K562 (cell line): ENCODE measurements at regions not wholly inside any gene's neighbourhood (a gene's known extent, or its start where the extent isn't known, plus 50 kb on each side); places are given as distances from the start of the nearest gene placed in this dataset.

Experiments
- ATAC-seq: fragments of 200-7000 bp; cut with Tn5 transposase; 3 replicates; pipeline ENCODE4 v1.9.1; 2020; ENCODE audit warnings: moderate library complexity
- BruUV-seq: library from RNA; stranded (reverse); fragments of 400-500 nt; replicated peaks from 2 replicates; lab custom pipeline; 2021; lab: Mats Ljungman, UMichigan
- CTCF ChIA-PET: fragments of 300-600 bp; formaldehyde crosslinking; extraction: SDS; loops from one replicate; lab custom pipeline; 2021; ENCODE audit warnings: low intra/inter-chr PET ratio; lab: Yijun Ruan, JAX
- POLR2A ChIA-PET: fragments of 300-600, 350-650 bp; sonication (Branson Sonifier 250); formaldehyde crosslinking; extraction: SDS; loops from one replicate; lab custom pipeline; 2021; ENCODE audit warnings: antibody characterized with exemption, inconsistent platforms; lab: Yijun Ruan, JAX
- DNase-seq, 4 experiments: peaks; one replicate each; pipeline versions ENCODE4 v3.0.0 to v3.0.0-alpha.2; 2011 to 2018; ENCODE audit warnings: low spot score in 3 of 4, mixed read lengths in 3 of 4; ENCODE audit errors: extremely low read depth in 1 of 4
- FAIRE-seq: peaks from 2 replicates; lab custom pipeline; 2011; peaks lifted over from hg19 to GRCh38; lab: Jason Lieb, UNC
- H2AFZ ChIP-seq: 2 replicates; pipeline ENCODE4 v1.6.0; 2011; ENCODE audit warnings: low read depth, low read length, control low read depth, inconsistent platforms
- H3K27ac ChIP-seq: fragments of 200-600 bp; 3 replicates; pipeline ENCODE4 v1.8.0; 2011; ENCODE audit warnings: low read depth, mild to moderate bottlenecking, control low read depth, inconsistent platforms, low read length, moderate library complexity, mixed read lengths; ENCODE audit errors: extremely low read depth
- H3K27me3 ChIP-seq, 2 experiments: fragments of 300-600 bp in 1 of 2; 2 replicates in 1 of 2; 3 replicates in 1 of 2; pipeline versions ENCODE4 v1.6.0 to v1.8.0; 2011; ENCODE audit warnings: inconsistent platforms in 2 of 2, low read length in 2 of 2, mild to moderate bottlenecking in 1 of 2, mixed read lengths in 1 of 2, moderate library complexity in 1 of 2; ENCODE audit not compliant: control insufficient read depth in 2 of 2, insufficient read depth in 2 of 2
- H3K36me3 ChIP-seq: fragments of 300-600 bp; 3 replicates; pipeline ENCODE4 v1.8.0; 2011; ENCODE audit warnings: mild to moderate bottlenecking, low read length, inconsistent platforms; ENCODE audit not compliant: control insufficient read depth, insufficient read depth
- H3K4me1 ChIP-seq, 2 experiments: fragments of 200-600 bp in 1 of 2; replicated peaks in 1 of 2; 2 replicates in 1 of 2; 3 replicates in 1 of 2; pipeline versions ENCODE4 v1.5.1 to v1.8.0; 2011; ENCODE audit warnings: inconsistent platforms in 2 of 2, low read length in 2 of 2, mild to moderate bottlenecking in 1 of 2, mixed read lengths in 1 of 2, moderate library complexity in 1 of 2; ENCODE audit not compliant: control insufficient read depth in 2 of 2, insufficient read depth in 2 of 2
- H3K4me2 ChIP-seq: 2 replicates; pipeline ENCODE4 v1.6.1; 2011; ENCODE audit warnings: low read length, control low read depth, inconsistent platforms, mixed read lengths; ENCODE audit not compliant: insufficient read depth
- H3K4me3 ChIP-seq: fragments of 200-600 bp; sonication (generic), shearing (Covaris generic); 2 replicates; pipeline ENCODE4 v1.5.1; 2016; ENCODE audit warnings: control low read depth, inconsistent platforms
- H3K79me2 ChIP-seq: fragments of 200-600 bp; 3 replicates; pipeline ENCODE4 v1.8.0; 2011; ENCODE audit warnings: low read length, inconsistent platforms; ENCODE audit not compliant: control insufficient read depth, insufficient read depth
- H3K9ac ChIP-seq, 2 experiments: 2 replicates each; pipeline versions ENCODE4 v1.6.0 to v1.6.1; 2011; ENCODE audit warnings: low read depth in 2 of 2, low read length in 2 of 2, control low read depth in 1 of 2, inconsistent platforms in 1 of 2, mild to moderate bottlenecking in 1 of 2, mixed read lengths in 1 of 2; ENCODE audit not compliant: insufficient read depth in 1 of 2
- H3K9me1 ChIP-seq: one replicate; pipeline ENCODE4 v1.6.0; 2011; ENCODE audit warnings: inconsistent platforms, mild to moderate bottlenecking, low read length, moderate library complexity; ENCODE audit not compliant: control insufficient read depth, insufficient read depth
- H3K9me3 ChIP-seq: replicated peaks from 2 replicates; pipeline ENCODE4 v1.5.1; 2011; ENCODE audit warnings: low read depth, low read length, inconsistent platforms; ENCODE audit not compliant: control insufficient read depth, insufficient read depth
- H4K20me1 ChIP-seq: replicated peaks from 2 replicates; pipeline ENCODE4 v1.6.1; 2011; ENCODE audit warnings: low read length, inconsistent platforms, mixed read lengths; ENCODE audit not compliant: control insufficient read depth, insufficient read depth
- CC2D1A ChIP-seq: fragments of 450-650 bp; IDR thresholded peaks from 2 replicates; pipeline ENCODE4 v1.6.1; 2017; ENCODE audit warnings: mild to moderate bottlenecking
- DEAF1 ChIP-seq: fragments of 450-650 bp; formaldehyde crosslinking; IDR thresholded peaks from 2 replicates; pipeline ENCODE4 v1.4.0; 2020; ENCODE audit warnings: mild to moderate bottlenecking, moderate library complexity
- E2F3 ChIP-seq: fragments of 250-450 bp; sonication (Bioruptor Pico); IDR thresholded peaks from 2 replicates; pipeline ENCODE4 v1.4.0; 2020; ENCODE audit warnings: mild to moderate bottlenecking
- ERF ChIP-seq: fragments of 450-650 bp; formaldehyde crosslinking; IDR thresholded peaks from 2 replicates; pipeline ENCODE4 v1.4.0; 2020; ENCODE audit warnings: mild to moderate bottlenecking, mixed read lengths
- ESRRA ChIP-seq: fragments of 450-650 bp; IDR thresholded peaks from 2 replicates; pipeline ENCODE4 v1.6.1; 2014; ENCODE audit warnings: low read depth, mild to moderate bottlenecking, moderate library complexity, borderline replicate concordance
- FOS ChIP-seq: IDR thresholded peaks from 3 replicates; pipeline ENCODE4 v1.6.1; 2011; ENCODE audit not compliant: insufficient read length; ENCODE audit errors: extremely low read depth
- HOXB6 ChIP-seq: fragments of 250-450 bp; sonication (Bioruptor Pico); IDR thresholded peaks from 2 replicates; pipeline ENCODE4 v1.5.1; 2022; ENCODE audit warnings: mild to moderate bottlenecking, borderline replicate concordance
- NR2C1 ChIP-seq, 2 experiments: fragments of 450-650 bp; IDR thresholded peaks; 2 replicates each; pipeline ENCODE4 v1.6.1; 2017; ENCODE audit warnings: mild to moderate bottlenecking in 2 of 2, antibody characterized with exemption in 1 of 2, inconsistent platforms in 1 of 2, missing compliant biosample characterization in 1 of 2, missing genetic modification characterization in 1 of 2
- PTRF ChIP-seq: fragments of 450-650 bp; IDR thresholded peaks from 2 replicates; pipeline ENCODE4 v1.6.1; 2016; ENCODE audit warnings: mild to moderate bottlenecking, missing genetic modification characterization, missing compliant biosample characterization
- RFX1 ChIP-seq: fragments of 450-650 bp; IDR thresholded peaks from 2 replicates; pipeline ENCODE4 v1.6.1; 2016; ENCODE audit warnings: mild to moderate bottlenecking, moderate library complexity
- TSHZ1 ChIP-seq: fragments of 250-450 bp; sonication (Bioruptor Pico); IDR thresholded peaks from 2 replicates; pipeline ENCODE4 v1.4.0; 2020; ENCODE audit warnings: mild to moderate bottlenecking, moderate library complexity
- XRCC5 ChIP-seq: fragments of 200-400 bp; formaldehyde crosslinking; IDR thresholded peaks from 2 replicates; pipeline ENCODE4 v1.6.1; 2017; ENCODE audit warnings: low read depth, mild to moderate bottlenecking, low read length
- ZBED1 ChIP-seq: IDR thresholded peaks from 2 replicates; pipeline ENCODE4 v1.6.1; 2014
- ZKSCAN8 ChIP-seq: fragments of 200-800 bp; sonication (Bioruptor generic); IDR thresholded peaks from 2 replicates; pipeline ENCODE4 v1.6.1; 2016; ENCODE audit warnings: missing genetic modification characterization, missing compliant biosample characterization
- ZNF780A ChIP-seq: fragments of 250-450 bp; sonication (Bioruptor Pico); IDR thresholded peaks from 2 replicates; pipeline ENCODE4 v1.5.0; 2021; ENCODE audit warnings: mild to moderate bottlenecking
- WGBS: fragments of 100-300 bp; shearing (Covaris generic); methylation state at CpG from one replicate; pipeline ENCODE4 v1.1.6; 2016; ENCODE audit warnings: low coverage, mixed read lengths; ENCODE audit not compliant: insufficient coverage; ENCODE audit errors: missing lambda C conversion rate; 5-methylcytosine and 5-hydroxymethylcytosine counted together
- in situ Hi-C: fragments of 300-500 bp; cut with MboI; formaldehyde crosslinking; loops from 4 replicates; pipeline ENCODE4 v1.15.0; 2018; ENCODE audit warnings: inconsistent platforms, mixed read lengths
- intact Hi-C: fragments of 100-400 bp; cut with micrococcal nuclease; formaldehyde crosslinking; loops from 2 replicates; pipeline ENCODE4 v1.14.2; 2022

GRCh38 chr7:21261627-21262594 is 166.0 kb upstream of the SP4 start:
- Histone ChIP-seq H3K79me2 (no peaks in the 10 kb centered on the region), H3K36me3 (no peaks in the 10 kb centered on the region), H4K20me1 (no peaks in the 10 kb centered on the region), H3K9me3 (no peaks in the 10 kb centered on the region), H3K9ac (no peak overlapping the region), H3K4me3 (no peak overlapping the region), H3K9me1 (no peaks in the 10 kb centered on the region), H3K4me1 (no peaks in the 10 kb centered on the region), H3K27me3 (no peaks in the 10 kb centered on the region), H3K27ac (no peak overlapping the region), H2AFZ (0 out of 2 replicates have a peak overlapping the region, but pooled peaks have one; percentile 12), H3K4me2 (no peak overlapping the region; the same call in 1 of the 2 replicates)
- POLR2A ChIA-PET: no interaction called here
- FAIRE-seq (peak; percentile 86), ATAC-seq (peak; percentile 98), DNase-seq (peak; percentile 22 to 56 (median 32))
- 0% methylated on average over 9 of the region's 9 CpGs for WGBS
- in situ Hi-C loops: loop anchor here (25.0 kb wide), 1 partner anchor 750 kb away; no protein-coding TSS in a partner anchor
- BruUV-seq: no TSS peak
- intact Hi-C loops: loop anchor here (1.0 to 10.0 kb wide), 2 partner anchors 245 to 823 kb away; no protein-coding TSS in a partner anchor
- CTCF ChIA-PET: interaction anchor here (1.7 kb wide), 1 partner anchor 505 kb away, joined by 3 read pairs; no protein-coding TSS in a partner anchor
- TF ChIP-seq HOXB6 (CRISPR knock-in tag) (no peak), TSHZ1 (no peak), FOS (no peak), ZKSCAN8 (no peak), ZNF780A (no peak), CC2D1A (no peak), DEAF1 (CRISPR knock-in tag) (0 out of 2 replicates have a peak, but pooled peaks have one; percentile 24), E2F3 (no peak), PTRF (tag) (no peak), XRCC5 (no peak), RFX1 (no peak), NR2C1 (IDR thresholded peaks at IDR 0.05) (peak; percentile 26; the same call in 1 of the 2 replicates), NR2C1 (tag; IDR thresholded peaks at IDR 0.05) (no peak), ZBED1 (no peak), ESRRA (no peak), ERF (CRISPR knock-in tag) (no peak)
